Cardiac muscle cell (in vitro differentiated cells and primary cell): ENCODE measurements at regions not wholly inside any gene's neighbourhood (a gene's known extent, or its start where the extent isn't known, plus 50 kb on each side); places are given as distances from the start of the nearest gene placed in this dataset.

Experiments used
- DNase-seq, 2 donors: peaks; one replicate each; pipeline versions ENCODE4 v3.0.0 to v3.0.0-alpha.2; 2010 to 2017; ENCODE audit warnings: low read depth in 1 of 2, low spot score in 1 of 2
- H3K27ac ChIP-seq: fragments of 200-600 bp; sonication (generic); 2 replicates; pipeline ENCODE4 v1.5.1; 2016
- H3K27me3 ChIP-seq: fragments of 200-600 bp; sonication (generic); 2 replicates; pipeline ENCODE4 v1.6.0; 2016; ENCODE audit warnings: control low read depth
- H3K36me3 ChIP-seq: fragments of 200-600 bp; sonication (generic); 2 replicates; pipeline ENCODE4 v1.5.1; 2016; ENCODE audit warnings: control low read depth
- H3K4me1 ChIP-seq: fragments of 200-600 bp; sonication (generic); 2 replicates; pipeline ENCODE4 v1.8.1; 2017; ENCODE audit warnings: low read depth, mild to moderate bottlenecking, mixed run types
- H3K4me3 ChIP-seq: fragments of 200-600 bp; sonication (generic); 2 replicates; pipeline ENCODE4 v1.5.1; 2016; ENCODE audit warnings: mild to moderate bottlenecking
- H3K9me3 ChIP-seq: fragments of 200-600 bp; sonication (generic); 2 replicates; pipeline ENCODE4 v1.5.1; 2017; ENCODE audit warnings: low read depth, mild to moderate bottlenecking, control low read depth
- CTCF ChIP-seq: IDR thresholded peaks from 2 replicates; pipeline ENCODE4 v1.5.1; 2012; ENCODE audit warnings: low read depth, mild to moderate bottlenecking, low read length

GRCh38 chr10:85195596-85195995 is 867.2 kb downstream of the CCSER2 start:
- DNase-seq: no peak
- no peak for TF ChIP-seq CTCF
- no peaks in the 10 kb centered on the region for H3K27me3 ChIP-seq
- no peaks in the 10 kb centered on the region for H3K36me3 ChIP-seq
- H3K4me1 ChIP-seq: no peaks in the 10 kb centered on the region
- H3K27ac ChIP-seq: no peak overlapping the region
- H3K9me3 ChIP-seq: no peaks in the 10 kb centered on the region
- no peak overlapping the region for H3K4me3 ChIP-seq

GRCh38 chr10:85204814-85205213 is 876.4 kb downstream of the CCSER2 start:
- no peaks in the 10 kb centered on the region for H3K27me3 ChIP-seq
- no peak for TF ChIP-seq CTCF

GRCh38 chr10:85212526-85212925 is 884.1 kb downstream of the CCSER2 start:
- TF ChIP-seq CTCF: no peak
- no peaks in the 10 kb centered on the region for H3K4me1 ChIP-seq
- no peaks in the 10 kb centered on the region for H3K36me3 ChIP-seq
- DNase-seq: no peak
- no peaks in the 10 kb centered on the region for H3K27me3 ChIP-seq
- H3K27ac ChIP-seq: no peak overlapping the region
- no peak overlapping the region for H3K4me3 ChIP-seq
- H3K9me3 ChIP-seq: no peaks in the 10 kb centered on the region

More at GRCh38 chr10:85204814-85205213, 876.4 kb downstream of the CCSER2 start:
- Histone ChIP-seq H3K4me3 (no peak overlapping the region), H3K27ac (no peak overlapping the region), H3K9me3 (no peaks in the 10 kb centered on the region), H3K4me1 (no peaks in the 10 kb centered on the region), H3K36me3 (no peaks in the 10 kb centered on the region)
- DNase-seq: no peak

- H3K27me3 ChIP-seq: no peaks in the 10 kb centered on the region
- no peak overlapping the region for H3K27ac ChIP-seq
- no peak for DNase-seq
- H3K4me1 ChIP-seq: no peaks in the 10 kb centered on the region
- H3K4me3 ChIP-seq: no peak overlapping the region
- no peak for TF ChIP-seq CTCF
- H3K36me3 ChIP-seq: no peaks in the 10 kb centered on the region
- H3K9me3 ChIP-seq: no peaks in the 10 kb centered on the region
These were observed 885.1 kb downstream of the CCSER2 start for GRCh38 chr10:85213493-85213892.

- Histone ChIP-seq H3K27ac (no peak overlapping the region), H3K4me1 (no peaks in the 10 kb centered on the region), H3K36me3 (no peaks in the 10 kb centered on the region), H3K9me3 (no peaks in the 10 kb centered on the region), H3K4me3 (no peak overlapping the region), H3K27me3 (no peaks in the 10 kb centered on the region)
- TF ChIP-seq CTCF: no peak
- DNase-seq: no peak
These were observed 893.9 kb downstream of the CCSER2 start for GRCh38 chr10:85222300-85222699.
